ENCODE measurements at regions not wholly inside any gene's neighbourhood (a gene's known extent, or its start where the extent isn't known, plus 50 kb on each side); places are given as distances from the start of the nearest gene placed in this dataset.
"Not testable (repeated sequence)": the region's sequence is repeated elsewhere in the genome, so short reads cannot be mapped to it uniquely, and the experiment has no call there.

GRCh38 chr2:111484097-111484496 is 363.4 kb downstream of the BCL2L11 start:
- not testable (repeated sequence) for TF ChIP-seq CTCF (conservative IDR thresholded peaks at IDR 0.05 in 1 of 2, IDR thresholded peaks at IDR 0.05 in 1 of 2; ENCODE audit: low read depth in 1 of 2, low read length in 2 of 2); EZH2 (IDR thresholded peaks at IDR 0.05; ENCODE audit: low read length, missing control alignments)
